HepG2 (cell line): ENCODE measurements at regions not wholly inside any gene's neighbourhood (a gene's known extent, or its start where the extent isn't known, plus 50 kb on each side); places are given as distances from the start of the nearest gene placed in this dataset.

Experiments used
- ETV5 ChIP-seq: IDR thresholded peaks from 2 replicates; pipeline ENCODE4 v1.6.1; 2018; ENCODE audit warnings: missing biosample characterization, missing genetic modification reagents, inconsistent platforms, borderline replicate concordance
- HOXA3 ChIP-seq: sonication (generic); formaldehyde crosslinking; IDR thresholded peaks from 2 replicates; pipeline ENCODE4 v1.5.0; 2020; ENCODE audit warnings: missing genetic modification reagents
- KLF16 ChIP-seq, 2 experiments: sonication (generic) in 1 of 2; formaldehyde crosslinking in 1 of 2; IDR thresholded peaks; 2 replicates each; pipeline versions ENCODE4 v1.6.1 to v1.8.0; 2016 to 2023; ENCODE audit warnings: missing genetic modification reagents in 2 of 2, missing compliant biosample characterization in 1 of 2
- MTF2 ChIP-seq: sonication (generic); formaldehyde crosslinking; IDR thresholded peaks from 2 replicates; pipeline ENCODE4 v1.5.0; 2020; ENCODE audit warnings: missing genetic modification reagents, borderline replicate concordance
- SCMH1 ChIP-seq: sonication (generic); formaldehyde crosslinking; IDR thresholded peaks from 2 replicates; pipeline ENCODE4 v1.9.0; 2021; ENCODE audit warnings: missing genetic modification reagents, mild to moderate bottlenecking, borderline replicate concordance
- TSC22D2 ChIP-seq: sonication (generic); formaldehyde crosslinking; IDR thresholded peaks from 2 replicates; pipeline ENCODE4 v1.5.1; 2020; ENCODE audit warnings: missing genetic modification reagents, mild to moderate bottlenecking, borderline replicate concordance
- UBTF ChIP-seq: sonication (generic); formaldehyde crosslinking; IDR thresholded peaks from 2 replicates; pipeline ENCODE4 v1.4.0; 2020; ENCODE audit warnings: mild to moderate bottlenecking, missing genetic modification reagents
- ZNF362 ChIP-seq: sonication (generic); formaldehyde crosslinking; IDR thresholded peaks from 2 replicates; pipeline ENCODE4 v1.4.0; 2020; ENCODE audit warnings: missing genetic modification reagents, mild to moderate bottlenecking, borderline replicate concordance
- ZNF710 ChIP-seq: sonication (generic); formaldehyde crosslinking; IDR thresholded peaks from 2 replicates; pipeline ENCODE4 v1.5.0; 2020; ENCODE audit warnings: mild to moderate bottlenecking, missing genetic modification reagents, borderline replicate concordance
- TF ChIP-seq, protein P1 (sequence below): sonication (generic); formaldehyde crosslinking; IDR thresholded peaks from 2 replicates; pipeline ENCODE4 v1.5.1; 2020; ENCODE audit warnings: missing genetic modification reagents, mild to moderate bottlenecking, borderline replicate concordance
- TF ChIP-seq, protein P2 (sequence below): sonication (generic); formaldehyde crosslinking; IDR thresholded peaks from 2 replicates; pipeline ENCODE4 v1.4.0; 2020; ENCODE audit warnings: mild to moderate bottlenecking, missing genetic modification reagents, borderline replicate concordance
- TF ChIP-seq, protein P3 (sequence below): sonication (generic); formaldehyde crosslinking; IDR thresholded peaks from 2 replicates; pipeline ENCODE4 v1.4.0; 2020; ENCODE audit warnings: missing genetic modification reagents, borderline replicate concordance

GRCh38 chr11:107196732-107197131 lies 178.5 kb upstream of the GUCY1A2 start (continued):
- TF ChIP-seq ZNF710 (CRISPR knock-in tag): peak; percentile 19; the same call in 1 of the 2 replicates
- TF ChIP-seq, protein P1, sequence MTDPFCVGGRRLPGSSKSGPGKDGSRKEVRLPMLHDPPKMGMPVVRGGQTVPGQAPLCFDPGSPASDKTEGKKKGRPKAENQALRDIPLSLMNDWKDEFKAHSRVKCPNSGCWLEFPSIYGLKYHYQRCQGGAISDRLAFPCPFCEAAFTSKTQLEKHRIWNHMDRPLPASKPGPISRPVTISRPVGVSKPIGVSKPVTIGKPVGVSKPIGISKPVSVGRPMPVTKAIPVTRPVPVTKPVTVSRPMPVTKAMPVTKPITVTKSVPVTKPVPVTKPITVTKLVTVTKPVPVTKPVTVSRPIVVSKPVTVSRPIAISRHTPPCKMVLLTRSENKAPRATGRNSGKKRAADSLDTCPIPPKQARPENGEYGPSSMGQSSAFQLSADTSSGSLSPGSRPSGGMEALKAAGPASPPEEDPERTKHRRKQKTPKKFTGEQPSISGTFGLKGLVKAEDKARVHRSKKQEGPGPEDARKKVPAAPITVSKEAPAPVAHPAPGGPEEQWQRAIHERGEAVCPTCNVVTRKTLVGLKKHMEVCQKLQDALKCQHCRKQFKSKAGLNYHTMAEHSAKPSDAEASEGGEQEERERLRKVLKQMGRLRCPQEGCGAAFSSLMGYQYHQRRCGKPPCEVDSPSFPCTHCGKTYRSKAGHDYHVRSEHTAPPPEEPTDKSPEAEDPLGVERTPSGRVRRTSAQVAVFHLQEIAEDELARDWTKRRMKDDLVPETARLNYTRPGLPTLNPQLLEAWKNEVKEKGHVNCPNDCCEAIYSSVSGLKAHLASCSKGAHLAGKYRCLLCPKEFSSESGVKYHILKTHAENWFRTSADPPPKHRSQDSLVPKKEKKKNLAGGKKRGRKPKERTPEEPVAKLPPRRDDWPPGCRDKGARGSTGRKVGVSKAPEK (CRISPR knock-in tag): no peak
- TF ChIP-seq, protein P2, sequence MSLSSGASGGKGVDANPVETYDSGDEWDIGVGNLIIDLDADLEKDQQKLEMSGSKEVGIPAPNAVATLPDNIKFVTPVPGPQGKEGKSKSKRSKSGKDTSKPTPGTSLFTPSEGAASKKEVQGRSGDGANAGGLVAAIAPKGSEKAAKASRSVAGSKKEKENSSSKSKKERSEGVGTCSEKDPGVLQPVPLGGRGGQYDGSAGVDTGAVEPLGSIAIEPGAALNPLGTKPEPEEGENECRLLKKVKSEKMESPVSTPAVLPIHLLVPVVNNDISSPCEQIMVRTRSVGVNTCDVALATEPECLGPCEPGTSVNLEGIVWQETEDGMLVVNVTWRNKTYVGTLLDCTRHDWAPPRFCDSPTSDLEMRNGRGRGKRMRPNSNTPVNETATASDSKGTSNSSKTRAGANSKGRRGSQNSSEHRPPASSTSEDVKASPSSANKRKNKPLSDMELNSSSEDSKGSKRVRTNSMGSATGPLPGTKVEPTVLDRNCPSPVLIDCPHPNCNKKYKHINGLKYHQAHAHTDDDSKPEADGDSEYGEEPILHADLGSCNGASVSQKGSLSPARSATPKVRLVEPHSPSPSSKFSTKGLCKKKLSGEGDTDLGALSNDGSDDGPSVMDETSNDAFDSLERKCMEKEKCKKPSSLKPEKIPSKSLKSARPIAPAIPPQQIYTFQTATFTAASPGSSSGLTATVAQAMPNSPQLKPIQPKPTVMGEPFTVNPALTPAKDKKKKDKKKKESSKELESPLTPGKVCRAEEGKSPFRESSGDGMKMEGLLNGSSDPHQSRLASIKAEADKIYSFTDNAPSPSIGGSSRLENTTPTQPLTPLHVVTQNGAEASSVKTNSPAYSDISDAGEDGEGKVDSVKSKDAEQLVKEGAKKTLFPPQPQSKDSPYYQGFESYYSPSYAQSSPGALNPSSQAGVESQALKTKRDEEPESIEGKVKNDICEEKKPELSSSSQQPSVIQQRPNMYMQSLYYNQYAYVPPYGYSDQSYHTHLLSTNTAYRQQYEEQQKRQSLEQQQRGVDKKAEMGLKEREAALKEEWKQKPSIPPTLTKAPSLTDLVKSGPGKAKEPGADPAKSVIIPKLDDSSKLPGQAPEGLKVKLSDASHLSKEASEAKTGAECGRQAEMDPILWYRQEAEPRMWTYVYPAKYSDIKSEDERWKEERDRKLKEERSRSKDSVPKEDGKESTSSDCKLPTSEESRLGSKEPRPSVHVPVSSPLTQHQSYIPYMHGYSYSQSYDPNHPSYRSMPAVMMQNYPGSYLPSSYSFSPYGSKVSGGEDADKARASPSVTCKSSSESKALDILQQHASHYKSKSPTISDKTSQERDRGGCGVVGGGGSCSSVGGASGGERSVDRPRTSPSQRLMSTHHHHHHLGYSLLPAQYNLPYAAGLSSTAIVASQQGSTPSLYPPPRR (CRISPR knock-in tag): 0 out of 2 replicates have a peak, but pooled peaks have one; percentile 24
- peak; percentile 33; the same call in 1 of the 2 replicates for TF ChIP-seq HOXA3 (CRISPR knock-in tag)
- TF ChIP-seq MTF2 (CRISPR knock-in tag): no peak
- TF ChIP-seq UBTF (CRISPR knock-in tag): no peak
- TF ChIP-seq, protein P3, sequence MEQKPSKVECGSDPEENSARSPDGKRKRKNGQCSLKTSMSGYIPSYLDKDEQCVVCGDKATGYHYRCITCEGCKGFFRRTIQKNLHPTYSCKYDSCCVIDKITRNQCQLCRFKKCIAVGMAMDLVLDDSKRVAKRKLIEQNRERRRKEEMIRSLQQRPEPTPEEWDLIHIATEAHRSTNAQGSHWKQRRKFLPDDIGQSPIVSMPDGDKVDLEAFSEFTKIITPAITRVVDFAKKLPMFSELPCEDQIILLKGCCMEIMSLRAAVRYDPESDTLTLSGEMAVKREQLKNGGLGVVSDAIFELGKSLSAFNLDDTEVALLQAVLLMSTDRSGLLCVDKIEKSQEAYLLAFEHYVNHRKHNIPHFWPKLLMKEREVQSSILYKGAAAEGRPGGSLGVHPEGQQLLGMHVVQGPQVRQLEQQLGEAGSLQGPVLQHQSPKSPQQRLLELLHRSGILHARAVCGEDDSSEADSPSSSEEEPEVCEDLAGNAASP: peak; percentile 51; the same call in 1 of the 2 replicates
- TF ChIP-seq ZNF362 (CRISPR knock-in tag): 0 out of 2 replicates have a peak, but pooled peaks have one; percentile 17
- no peak for TF ChIP-seq TSC22D2
- peak; percentile 7; the same call in 1 of the 2 replicates for TF ChIP-seq ETV5
- peak in 1 of 2 experiments; percentile 58; a peak in 1 of 4 replicates for TF ChIP-seq KLF16 (CRISPR knock-in tag; IDR thresholded peaks at IDR 0.05)
- no peak for TF ChIP-seq SCMH1 (CRISPR knock-in tag)
